ENCODE measurements at regions not wholly inside any gene's neighbourhood (a gene's known extent, or its start where the extent isn't known, plus 50 kb on each side); places are given as distances from the start of the nearest gene placed in this dataset.

GRCh38 chr9:118961857-118962256 lies 407.4 kb downstream of the BRINP1 start:
- no peak overlapping the region for H3K9ac ChIP-seq (ENCODE audit: low read length)
- H3K4me2 ChIP-seq (ENCODE audit: low read length) = no peak overlapping the region
- H3K9me3 ChIP-seq (ENCODE audit: low read length) = no peaks in the 10 kb centered on the region
- no peaks in the 10 kb centered on the region for H3K9me2 ChIP-seq (ENCODE audit: insufficient read depth, low read length)
- H3K27ac ChIP-seq (ENCODE audit: low read length) = no peak overlapping the region
- H2AFZ ChIP-seq (ENCODE audit: low read depth, low read length) = no peak overlapping the region
- H3K4me3 ChIP-seq (ENCODE audit: low read length) = no peak overlapping the region
- TF ChIP-seq TAF1 (IDR thresholded peaks at IDR 0.05; ENCODE audit: low read depth) (no peak), SMC3 (conservative IDR thresholded peaks at IDR 0.05; ENCODE audit: poor library complexity) (no peak), EZH2 (IDR thresholded peaks at IDR 0.05; ENCODE audit: borderline replicate concordance, insufficient read depth, low read length, poor library complexity, severe bottlenecking) (no peak)
- TF ChIP-seq, protein P1, sequence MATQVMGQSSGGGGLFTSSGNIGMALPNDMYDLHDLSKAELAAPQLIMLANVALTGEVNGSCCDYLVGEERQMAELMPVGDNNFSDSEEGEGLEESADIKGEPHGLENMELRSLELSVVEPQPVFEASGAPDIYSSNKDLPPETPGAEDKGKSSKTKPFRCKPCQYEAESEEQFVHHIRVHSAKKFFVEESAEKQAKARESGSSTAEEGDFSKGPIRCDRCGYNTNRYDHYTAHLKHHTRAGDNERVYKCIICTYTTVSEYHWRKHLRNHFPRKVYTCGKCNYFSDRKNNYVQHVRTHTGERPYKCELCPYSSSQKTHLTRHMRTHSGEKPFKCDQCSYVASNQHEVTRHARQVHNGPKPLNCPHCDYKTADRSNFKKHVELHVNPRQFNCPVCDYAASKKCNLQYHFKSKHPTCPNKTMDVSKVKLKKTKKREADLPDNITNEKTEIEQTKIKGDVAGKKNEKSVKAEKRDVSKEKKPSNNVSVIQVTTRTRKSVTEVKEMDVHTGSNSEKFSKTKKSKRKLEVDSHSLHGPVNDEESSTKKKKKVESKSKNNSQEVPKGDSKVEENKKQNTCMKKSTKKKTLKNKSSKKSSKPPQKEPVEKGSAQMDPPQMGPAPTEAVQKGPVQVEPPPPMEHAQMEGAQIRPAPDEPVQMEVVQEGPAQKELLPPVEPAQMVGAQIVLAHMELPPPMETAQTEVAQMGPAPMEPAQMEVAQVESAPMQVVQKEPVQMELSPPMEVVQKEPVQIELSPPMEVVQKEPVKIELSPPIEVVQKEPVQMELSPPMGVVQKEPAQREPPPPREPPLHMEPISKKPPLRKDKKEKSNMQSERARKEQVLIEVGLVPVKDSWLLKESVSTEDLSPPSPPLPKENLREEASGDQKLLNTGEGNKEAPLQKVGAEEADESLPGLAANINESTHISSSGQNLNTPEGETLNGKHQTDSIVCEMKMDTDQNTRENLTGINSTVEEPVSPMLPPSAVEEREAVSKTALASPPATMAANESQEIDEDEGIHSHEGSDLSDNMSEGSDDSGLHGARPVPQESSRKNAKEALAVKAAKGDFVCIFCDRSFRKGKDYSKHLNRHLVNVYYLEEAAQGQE (IDR thresholded peaks at IDR 0.05; ENCODE audit: borderline replicate concordance) = peak; percentile 52
- H3K79me2 ChIP-seq (replicated peaks; ENCODE audit: insufficient read depth, low read length) = no peaks in the 10 kb centered on the region
- H4K20me1 ChIP-seq (ENCODE audit: insufficient read depth) = no peaks in the 10 kb centered on the region
- no peaks in the 10 kb centered on the region for H3K36me3 ChIP-seq (ENCODE audit: insufficient read depth, low read length)
- no peaks in the 10 kb centered on the region for H3K27me3 ChIP-seq (ENCODE audit: insufficient read depth, low read depth, low read length)
- no peaks in the 10 kb centered on the region for H3F3A ChIP-seq (ENCODE audit: insufficient read depth, low read length, poor library complexity, severe bottlenecking)

- H2AFZ ChIP-seq (ENCODE audit: low read depth, low read length) = no peak overlapping the region
- H3K9ac ChIP-seq (ENCODE audit: low read length) = no peak overlapping the region
Observed at GRCh38 chr9:118962426-118962825, 406.8 kb downstream of the BRINP1 start.

More at GRCh38 chr9:118962426-118962825, 406.8 kb downstream of the BRINP1 start:
- Histone ChIP-seq H3K9me2 (ENCODE audit: insufficient read depth, low read length) (no peaks in the 10 kb centered on the region), H3K36me3 (ENCODE audit: insufficient read depth, low read length) (no peaks in the 10 kb centered on the region), H3K4me3 (ENCODE audit: low read length) (no peak overlapping the region), H3K4me2 (ENCODE audit: low read length) (no peak overlapping the region), H3K27me3 (ENCODE audit: insufficient read depth, low read depth, low read length) (no peaks in the 10 kb centered on the region), H3K9me3 (ENCODE audit: low read length) (no peaks in the 10 kb centered on the region), H4K20me1 (ENCODE audit: insufficient read depth) (no peaks in the 10 kb centered on the region), H3K79me2 (replicated peaks; ENCODE audit: insufficient read depth, low read length) (no peaks in the 10 kb centered on the region), H3K27ac (ENCODE audit: low read length) (no peak overlapping the region), H3F3A (ENCODE audit: insufficient read depth, low read length, poor library complexity, severe bottlenecking) (no peaks in the 10 kb centered on the region)
- TF ChIP-seq TAF1 (IDR thresholded peaks at IDR 0.05; ENCODE audit: low read depth) = no peak
- TF ChIP-seq EP300 (conservative IDR thresholded peaks at IDR 0.05; ENCODE audit: poor library complexity, severe bottlenecking) = no peak
- TF ChIP-seq POLR2AphosphoS5 (IDR thresholded peaks at IDR 0.05) = no peak
- no peak for TF ChIP-seq SMC3 (conservative IDR thresholded peaks at IDR 0.05; ENCODE audit: poor library complexity)
- no peak for TF ChIP-seq MXI1 (conservative IDR thresholded peaks at IDR 0.05; ENCODE audit: poor library complexity, severe bottlenecking)
- TF ChIP-seq, protein P2, sequence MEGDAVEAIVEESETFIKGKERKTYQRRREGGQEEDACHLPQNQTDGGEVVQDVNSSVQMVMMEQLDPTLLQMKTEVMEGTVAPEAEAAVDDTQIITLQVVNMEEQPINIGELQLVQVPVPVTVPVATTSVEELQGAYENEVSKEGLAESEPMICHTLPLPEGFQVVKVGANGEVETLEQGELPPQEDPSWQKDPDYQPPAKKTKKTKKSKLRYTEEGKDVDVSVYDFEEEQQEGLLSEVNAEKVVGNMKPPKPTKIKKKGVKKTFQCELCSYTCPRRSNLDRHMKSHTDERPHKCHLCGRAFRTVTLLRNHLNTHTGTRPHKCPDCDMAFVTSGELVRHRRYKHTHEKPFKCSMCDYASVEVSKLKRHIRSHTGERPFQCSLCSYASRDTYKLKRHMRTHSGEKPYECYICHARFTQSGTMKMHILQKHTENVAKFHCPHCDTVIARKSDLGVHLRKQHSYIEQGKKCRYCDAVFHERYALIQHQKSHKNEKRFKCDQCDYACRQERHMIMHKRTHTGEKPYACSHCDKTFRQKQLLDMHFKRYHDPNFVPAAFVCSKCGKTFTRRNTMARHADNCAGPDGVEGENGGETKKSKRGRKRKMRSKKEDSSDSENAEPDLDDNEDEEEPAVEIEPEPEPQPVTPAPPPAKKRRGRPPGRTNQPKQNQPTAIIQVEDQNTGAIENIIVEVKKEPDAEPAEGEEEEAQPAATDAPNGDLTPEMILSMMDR (IDR thresholded peaks at IDR 0.05; ENCODE audit: poor library complexity, severe bottlenecking) = no peak
- TF ChIP-seq, protein P1 (IDR thresholded peaks at IDR 0.05; ENCODE audit: borderline replicate concordance) = no peak
- TF ChIP-seq RAD21 (conservative IDR thresholded peaks at IDR 0.05) = no peak
- TF ChIP-seq EZH2 (IDR thresholded peaks at IDR 0.05; ENCODE audit: borderline replicate concordance, insufficient read depth, low read length, poor library complexity, severe bottlenecking) = no peak

All from neural cell (in vitro differentiated cells).